ENCODE measurements at regions not wholly inside any gene's neighbourhood (a gene's known extent, or its start where the extent isn't known, plus 50 kb on each side); places are given as distances from the start of the nearest gene placed in this dataset.

DNA sequence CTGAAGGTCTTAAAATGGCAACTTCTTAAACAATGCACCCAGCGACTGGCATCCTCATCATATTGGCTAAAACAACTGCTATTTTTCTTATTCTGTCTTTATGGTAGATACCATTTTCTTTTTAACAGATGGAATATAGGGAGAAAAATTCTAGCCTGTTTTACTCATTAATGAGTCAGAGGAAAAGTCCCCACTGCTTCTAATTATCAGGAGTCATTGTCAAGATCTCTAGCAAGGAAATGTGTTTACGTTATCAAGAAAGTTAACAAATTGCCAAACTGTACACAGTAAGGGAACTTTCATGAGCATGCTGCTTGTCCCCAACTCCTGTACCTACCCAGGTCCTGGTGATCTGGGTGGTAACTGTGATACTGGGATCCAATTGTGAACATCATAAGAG, 117.7 kb upstream of the KIAA1217 start:
- Histone ChIP-seq H3K27me3 (ENCODE audit: control insufficient read depth in 3 of 3, insufficient read depth in 3 of 3, low read depth in 1 of 3, low read length in 3 of 3) (no peaks in the 10 kb centered on the region), H2BK12ac (ENCODE audit: low read length) (no peak overlapping the region), H2AK5ac (ENCODE audit: low read depth, low read length) (no peak overlapping the region), H3K14ac (ENCODE audit: low read length) (no peak overlapping the region), H2AFZ (ENCODE audit: low read length) (no peak overlapping the region), H3K18ac (ENCODE audit: low read length) (no peak overlapping the region), H3K23ac (ENCODE audit: low read depth, low read length, poor library complexity) (no peak overlapping the region), H3K4ac (ENCODE audit: low read length) (no peak overlapping the region), H3K36me3 (replicated peaks in 1 of 2; ENCODE audit: control insufficient read depth in 2 of 2, insufficient read depth in 2 of 2, low read length in 2 of 2) (no peaks in the 10 kb centered on the region), H2BK120ac (ENCODE audit: low read depth, low read length) (no peak overlapping the region), H4K8ac (ENCODE audit: low read depth, low read length) (no peak overlapping the region), H3K27ac (replicated peaks; ENCODE audit: low read length) (no peak overlapping the region), H3K4me3 (ENCODE audit: low read length in 2 of 2) (no peak overlapping the region), H2BK15ac (ENCODE audit: low read length) (no peak overlapping the region), H3K9ac (ENCODE audit: low read depth, low read length, poor library complexity) (no peak overlapping the region), H3K4me1 (ENCODE audit: control insufficient read depth in 2 of 2, insufficient read depth in 1 of 2, low read depth in 1 of 2, low read length in 2 of 2) (no peaks in the 10 kb centered on the region), H3K9me3 (replicated peaks in 1 of 2; ENCODE audit: control insufficient read depth in 2 of 2, insufficient read depth in 1 of 2, low read depth in 1 of 2, low read length in 2 of 2) (no peaks in the 10 kb centered on the region), H3K79me1 (ENCODE audit: low read depth, low read length) (no peaks in the 10 kb centered on the region), H4K91ac (ENCODE audit: low read depth, low read length, poor library complexity) (no peak overlapping the region), H3K4me2 (ENCODE audit: insufficient read depth, low read length, poor library complexity, severe bottlenecking) (no peak overlapping the region), H2BK5ac (ENCODE audit: low read length) (no peak overlapping the region)
- no peak for DNase-seq (ENCODE audit: low spot score)
- WGBS, 2 donors (ENCODE audit: extremely low coverage in 2 of 2, insufficient read length in 2 of 2, insufficient replicate concordance in 1 of 2): no CpG with 5 or more reads among the region's 2 CpGs

DNA sequence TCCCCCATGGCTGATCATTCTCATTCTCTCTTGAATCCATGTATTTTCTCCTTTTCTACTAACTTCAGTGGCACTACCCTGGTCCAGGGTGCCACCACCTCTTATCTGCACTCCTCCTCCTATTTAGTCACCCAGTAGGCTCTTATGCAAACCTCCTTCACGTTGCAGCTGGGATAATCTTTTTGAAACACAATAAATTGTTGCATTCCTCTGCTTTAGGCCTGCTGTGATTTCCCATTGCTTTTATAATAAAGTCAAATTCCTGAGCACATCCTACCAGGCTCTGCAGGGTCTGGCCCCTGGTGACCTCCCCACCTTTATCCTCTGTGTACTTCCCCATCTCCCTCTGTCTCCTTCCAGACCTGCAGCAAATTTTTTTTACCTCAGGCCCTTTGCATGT, 112.7 kb upstream of the KIAA1217 start:
- H3K4ac ChIP-seq (ENCODE audit: low read length): no peak overlapping the region
- H3K9ac ChIP-seq (ENCODE audit: low read depth, low read length, poor library complexity): no peak overlapping the region
- WGBS, 2 donors (ENCODE audit: extremely low coverage in 2 of 2, insufficient read length in 2 of 2, insufficient replicate concordance in 1 of 2): no CpG with 5 or more reads among the region's 1 CpG
- no peaks in the 10 kb centered on the region for H3K27me3 ChIP-seq (ENCODE audit: control insufficient read depth in 3 of 3, insufficient read depth in 3 of 3, low read depth in 1 of 3, low read length in 3 of 3)
- H3K4me3 ChIP-seq (ENCODE audit: low read length in 2 of 2): no peak overlapping the region
- no peak overlapping the region for H2BK15ac ChIP-seq (ENCODE audit: low read length)
- H2AFZ ChIP-seq (ENCODE audit: low read length): no peak overlapping the region
- H3K14ac ChIP-seq (ENCODE audit: low read length): no peak overlapping the region
- no peak overlapping the region for H4K91ac ChIP-seq (ENCODE audit: low read depth, low read length, poor library complexity)
- no peaks in the 10 kb centered on the region for H3K36me3 ChIP-seq (replicated peaks in 1 of 2; ENCODE audit: control insufficient read depth in 2 of 2, insufficient read depth in 2 of 2, low read length in 2 of 2)
- no peak overlapping the region for H3K27ac ChIP-seq (replicated peaks; ENCODE audit: low read length)
- no peak overlapping the region for H4K8ac ChIP-seq (ENCODE audit: low read depth, low read length)
- H3K23ac ChIP-seq (ENCODE audit: low read depth, low read length, poor library complexity): no peak overlapping the region
- no peaks in the 10 kb centered on the region for H3K79me1 ChIP-seq (ENCODE audit: low read depth, low read length)
- H3K9me3 ChIP-seq (replicated peaks in 1 of 2; ENCODE audit: control insufficient read depth in 2 of 2, insufficient read depth in 1 of 2, low read depth in 1 of 2, low read length in 2 of 2): no peaks in the 10 kb centered on the region
- H2BK5ac ChIP-seq (ENCODE audit: low read length): no peak overlapping the region
- H3K4me2 ChIP-seq (ENCODE audit: insufficient read depth, low read length, poor library complexity, severe bottlenecking): no peak overlapping the region
- peaks cover 2 to 3% of the 10 kb centered on the region in 2 donors for H3K4me1 ChIP-seq (ENCODE audit: control insufficient read depth in 2 of 2, insufficient read depth in 1 of 2, low read depth in 1 of 2, low read length in 2 of 2)
- no peak overlapping the region for H3K18ac ChIP-seq (ENCODE audit: low read length)
- no peak overlapping the region for H2AK5ac ChIP-seq (ENCODE audit: low read depth, low read length)
- DNase-seq (ENCODE audit: low spot score): no peak
- no peak overlapping the region for H2BK120ac ChIP-seq (ENCODE audit: low read depth, low read length)
- no peak overlapping the region for H2BK12ac ChIP-seq (ENCODE audit: low read length)

DNA sequence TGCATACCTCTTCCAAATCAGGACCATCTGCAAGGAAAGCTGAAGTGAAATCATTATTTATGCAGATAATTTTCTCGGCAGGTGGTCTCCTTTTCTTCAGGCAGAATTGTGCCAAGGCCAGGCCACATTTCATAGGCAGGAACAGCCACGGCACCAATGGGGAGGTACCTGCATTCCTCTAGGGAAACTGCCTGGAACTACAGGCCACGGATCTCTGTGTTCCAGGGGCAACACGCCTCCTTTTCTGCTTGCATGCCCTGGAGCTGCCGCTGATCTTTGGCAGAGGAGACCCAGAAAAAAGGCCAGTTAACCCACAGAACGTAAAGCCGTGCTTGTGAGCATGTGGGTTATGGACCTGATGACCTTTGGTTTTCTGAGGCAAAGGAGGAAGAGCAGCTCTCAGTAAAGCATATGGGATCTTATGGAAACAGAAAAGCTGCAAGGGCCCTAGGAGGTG, 111.2 kb upstream of the KIAA1217 start:
- H3K9me3 ChIP-seq (replicated peaks in 1 of 2; ENCODE audit: control insufficient read depth in 2 of 2, insufficient read depth in 1 of 2, low read depth in 1 of 2, low read length in 2 of 2): no peaks in the 10 kb centered on the region
- H3K79me1 ChIP-seq (ENCODE audit: low read depth, low read length): no peaks in the 10 kb centered on the region
- WGBS, 2 donors (ENCODE audit: extremely low coverage in 2 of 2, insufficient read length in 2 of 2, insufficient replicate concordance in 1 of 2): no CpG with 5 or more reads among the region's 7 CpGs
- H3K4ac ChIP-seq (ENCODE audit: low read length): no peak overlapping the region
- H3K4me1 ChIP-seq (ENCODE audit: control insufficient read depth in 2 of 2, insufficient read depth in 1 of 2, low read depth in 1 of 2, low read length in 2 of 2): peaks cover 2 to 3% of the 10 kb centered on the region in 2 donors
- no peak overlapping the region for H3K14ac ChIP-seq (ENCODE audit: low read length)
- H3K4me3 ChIP-seq (ENCODE audit: low read length in 2 of 2): no peak overlapping the region
- DNase-seq (ENCODE audit: low spot score): no peak
- H2AK5ac ChIP-seq (ENCODE audit: low read depth, low read length): no peak overlapping the region
- H4K8ac ChIP-seq (ENCODE audit: low read depth, low read length): no peak overlapping the region
- H2AFZ ChIP-seq (ENCODE audit: low read length): peak overlapping the region; percentile 61
- H3K18ac ChIP-seq (ENCODE audit: low read length): peak overlapping the region; percentile 48
- no peak overlapping the region for H3K27ac ChIP-seq (replicated peaks; ENCODE audit: low read length)
- no peak overlapping the region for H2BK15ac ChIP-seq (ENCODE audit: low read length)
- H2BK120ac ChIP-seq (ENCODE audit: low read depth, low read length): no peak overlapping the region
- H3K27me3 ChIP-seq (ENCODE audit: control insufficient read depth in 3 of 3, insufficient read depth in 3 of 3, low read depth in 1 of 3, low read length in 3 of 3): no peaks in the 10 kb centered on the region
- H4K91ac ChIP-seq (ENCODE audit: low read depth, low read length, poor library complexity): no peak overlapping the region
- no peak overlapping the region for H3K23ac ChIP-seq (ENCODE audit: low read depth, low read length, poor library complexity)
- H3K9ac ChIP-seq (ENCODE audit: low read depth, low read length, poor library complexity): no peak overlapping the region
- no peaks in the 10 kb centered on the region for H3K36me3 ChIP-seq (replicated peaks in 1 of 2; ENCODE audit: control insufficient read depth in 2 of 2, insufficient read depth in 2 of 2, low read length in 2 of 2)
- H3K4me2 ChIP-seq (ENCODE audit: insufficient read depth, low read length, poor library complexity, severe bottlenecking): no peak overlapping the region
- no peak overlapping the region for H2BK12ac ChIP-seq (ENCODE audit: low read length)
- no peak overlapping the region for H2BK5ac ChIP-seq (ENCODE audit: low read length)

DNA sequence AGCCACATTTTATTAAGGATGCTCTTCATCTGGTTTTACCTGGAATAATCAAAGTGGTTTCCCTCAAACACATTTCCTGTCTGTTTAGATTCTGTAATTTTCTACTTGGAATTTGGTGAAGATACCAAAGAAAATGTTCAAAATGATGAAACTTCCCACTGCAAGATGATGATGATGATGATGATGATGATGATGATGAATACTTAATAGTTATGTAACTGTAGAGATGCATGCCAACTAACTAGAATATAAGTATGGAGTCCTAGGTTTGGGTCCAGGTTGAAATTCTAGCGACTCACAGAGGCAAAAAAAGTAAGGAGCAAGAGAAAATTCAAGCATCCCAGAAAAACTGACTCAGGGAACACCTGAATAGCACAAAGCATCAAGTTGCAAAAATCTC, 104.0 kb upstream of the KIAA1217 start:
- H3K18ac ChIP-seq (ENCODE audit: low read length): no peak overlapping the region
- H2BK120ac ChIP-seq (ENCODE audit: low read depth, low read length): no peak overlapping the region
- no peak overlapping the region for H3K4ac ChIP-seq (ENCODE audit: low read length)
- H3K9ac ChIP-seq (ENCODE audit: low read depth, low read length, poor library complexity): no peak overlapping the region
- no peak overlapping the region for H2BK15ac ChIP-seq (ENCODE audit: low read length)
- DNase-seq (ENCODE audit: low spot score): no peak
- H3K14ac ChIP-seq (ENCODE audit: low read length): no peak overlapping the region
- no peak overlapping the region for H2AK5ac ChIP-seq (ENCODE audit: low read depth, low read length)
- H4K91ac ChIP-seq (ENCODE audit: low read depth, low read length, poor library complexity): no peak overlapping the region
- no peak overlapping the region for H3K4me2 ChIP-seq (ENCODE audit: insufficient read depth, low read length, poor library complexity, severe bottlenecking)
- H2BK12ac ChIP-seq (ENCODE audit: low read length): no peak overlapping the region
- H2BK5ac ChIP-seq (ENCODE audit: low read length): no peak overlapping the region
- H3K9me3 ChIP-seq (replicated peaks in 1 of 2; ENCODE audit: control insufficient read depth in 2 of 2, insufficient read depth in 1 of 2, low read depth in 1 of 2, low read length in 2 of 2): no peaks in the 10 kb centered on the region
- no peaks in the 10 kb centered on the region for H3K4me1 ChIP-seq (ENCODE audit: control insufficient read depth in 2 of 2, insufficient read depth in 1 of 2, low read depth in 1 of 2, low read length in 2 of 2)
- no CpG with 5 or more reads among the region's 1 CpG for WGBS, 2 donors (ENCODE audit: extremely low coverage in 2 of 2, insufficient read length in 2 of 2, insufficient replicate concordance in 1 of 2)
- no peaks in the 10 kb centered on the region for H3K27me3 ChIP-seq (ENCODE audit: control insufficient read depth in 3 of 3, insufficient read depth in 3 of 3, low read depth in 1 of 3, low read length in 3 of 3)
- H4K8ac ChIP-seq (ENCODE audit: low read depth, low read length): no peak overlapping the region
- no peak overlapping the region for H3K23ac ChIP-seq (ENCODE audit: low read depth, low read length, poor library complexity)
- H2AFZ ChIP-seq (ENCODE audit: low read length): no peak overlapping the region
- H3K36me3 ChIP-seq (replicated peaks in 1 of 2; ENCODE audit: control insufficient read depth in 2 of 2, insufficient read depth in 2 of 2, low read length in 2 of 2): no peaks in the 10 kb centered on the region
- no peaks in the 10 kb centered on the region for H3K79me1 ChIP-seq (ENCODE audit: low read depth, low read length)
- H3K27ac ChIP-seq (replicated peaks; ENCODE audit: low read length): no peak overlapping the region
- H3K4me3 ChIP-seq (ENCODE audit: low read length in 2 of 2): no peak overlapping the region
